HFFc6 (cell line): ENCODE measurements at regions not wholly inside any gene's neighbourhood (a gene's known extent, or its start where the extent isn't known, plus 50 kb on each side); places are given as distances from the start of the nearest gene placed in this dataset.

Experiments
- DNase-seq: peaks from one replicate; pipeline ENCODE4 v3.0.0-alpha.2; 2018
- H3K27ac Mint-ChIP-seq: 2 replicates; pipeline ENCODE4 v1.8.0; 2020; ENCODE audit warnings: mild to moderate bottlenecking, mixed read lengths
- H3K27me3 Mint-ChIP-seq: 2 replicates; pipeline ENCODE4 v1.8.0; 2021; ENCODE audit warnings: mild to moderate bottlenecking, moderate library complexity, mixed read lengths; ENCODE audit not compliant: insufficient read depth
- H3K36me3 Mint-ChIP-seq: 2 replicates; pipeline ENCODE4 v1.8.0; 2021; ENCODE audit warnings: low read depth, mixed read lengths
- H3K4me1 Mint-ChIP-seq: 2 replicates; pipeline ENCODE4 v1.8.0; 2020; ENCODE audit warnings: low read depth, mixed read lengths
- H3K4me3 Mint-ChIP-seq: 2 replicates; pipeline ENCODE4 v1.8.0; 2020; ENCODE audit warnings: mild to moderate bottlenecking, moderate library complexity, mixed read lengths
- H3K9me3 Mint-ChIP-seq: 2 replicates; pipeline ENCODE4 v1.8.0; 2020; ENCODE audit warnings: mild to moderate bottlenecking, mixed read lengths
- CTCF ChIP-seq: fragments of 200-600 bp; sonication (generic); IDR thresholded peaks from 2 replicates; pipeline ENCODE4 v1.5.0; 2021; ENCODE audit warnings: antibody characterized with exemption, mild to moderate bottlenecking

- no peak overlapping the region for H3K27ac Mint-ChIP-seq
- peaks cover 17% of the 10 kb centered on the region for H3K9me3 Mint-ChIP-seq
- H3K36me3 Mint-ChIP-seq = no peaks in the 10 kb centered on the region
- no peak overlapping the region for H3K4me3 Mint-ChIP-seq
- peaks cover 3% of the 10 kb centered on the region; the same call in 1 of the 2 replicates for H3K27me3 Mint-ChIP-seq
- no peak for DNase-seq
- H3K4me1 Mint-ChIP-seq = no peaks in the 10 kb centered on the region
- TF ChIP-seq CTCF = no peak
Measured at GRCh38 chr2:122532072-122532344, 776.6 kb downstream of the TSN start.

GRCh38 chr2:122532481-122532880, 777.0 kb downstream of the TSN start:
- H3K4me3 Mint-ChIP-seq = no peak overlapping the region
- no peaks in the 10 kb centered on the region for H3K36me3 Mint-ChIP-seq
- H3K4me1 Mint-ChIP-seq = no peaks in the 10 kb centered on the region
- no peak overlapping the region for H3K27ac Mint-ChIP-seq
- peaks cover 3% of the 10 kb centered on the region; the same call in 1 of the 2 replicates for H3K27me3 Mint-ChIP-seq
- no peak for DNase-seq
- no peak for TF ChIP-seq CTCF
- H3K9me3 Mint-ChIP-seq = peaks cover 17% of the 10 kb centered on the region

GRCh38 chr2:122535960-122536505, 780.6 kb downstream of the TSN start:
- Mint-ChIP-seq H3K4me3 (no peak overlapping the region), H3K27me3 (peaks cover 3% of the 10 kb centered on the region; the same call in 1 of the 2 replicates), H3K36me3 (no peaks in the 10 kb centered on the region), H3K27ac (no peak overlapping the region), H3K9me3 (peaks cover 11% of the 10 kb centered on the region), H3K4me1 (no peaks in the 10 kb centered on the region)
- no peak for TF ChIP-seq CTCF
- no peak for DNase-seq

GRCh38 chr2:122539311-122539710, 783.9 kb downstream of the TSN start:
- H3K36me3 Mint-ChIP-seq = no peaks in the 10 kb centered on the region
- TF ChIP-seq CTCF = no peak
- no peak overlapping the region for H3K27ac Mint-ChIP-seq
- peaks cover 11% of the 10 kb centered on the region for H3K9me3 Mint-ChIP-seq
- no peaks in the 10 kb centered on the region for H3K4me1 Mint-ChIP-seq
- no peak for DNase-seq
- no peak overlapping the region for H3K4me3 Mint-ChIP-seq
- H3K27me3 Mint-ChIP-seq = peaks cover 3% of the 10 kb centered on the region; the same call in 1 of the 2 replicates

- H3K27ac Mint-ChIP-seq = no peak overlapping the region
- no peak for TF ChIP-seq CTCF
- H3K4me3 Mint-ChIP-seq = no peak overlapping the region
- no peaks in the 10 kb centered on the region for H3K4me1 Mint-ChIP-seq
- DNase-seq = no peak
- H3K27me3 Mint-ChIP-seq = peaks cover 3% of the 10 kb centered on the region; the same call in 1 of the 2 replicates
- peaks cover 11% of the 10 kb centered on the region for H3K9me3 Mint-ChIP-seq
- H3K36me3 Mint-ChIP-seq = no peaks in the 10 kb centered on the region
Measured at GRCh38 chr2:122539920-122540319, 784.5 kb downstream of the TSN start.

- H3K4me1 Mint-ChIP-seq = no peaks in the 10 kb centered on the region
- no peak for TF ChIP-seq CTCF
- no peak for DNase-seq
- H3K27ac Mint-ChIP-seq = no peak overlapping the region
- H3K9me3 Mint-ChIP-seq = peaks cover 11% of the 10 kb centered on the region
- no peak overlapping the region for H3K4me3 Mint-ChIP-seq
- H3K27me3 Mint-ChIP-seq = no peaks in the 10 kb centered on the region
- H3K36me3 Mint-ChIP-seq = no peaks in the 10 kb centered on the region
Measured at GRCh38 chr2:122542236-122542635, 786.8 kb downstream of the TSN start.
